ENCODE measurements at regions not wholly inside any gene's neighbourhood (a gene's known extent, or its start where the extent isn't known, plus 50 kb on each side); places are given as distances from the start of the nearest gene placed in this dataset.

- Histone ChIP-seq H3K27me3 (ENCODE audit: control insufficient read depth, extremely low read depth, insufficient read depth, low read length) (no peaks in the 10 kb centered on the region), H3K4me3 (ENCODE audit: control insufficient read depth in 2 of 3, extremely low read depth in 1 of 3, insufficient read depth in 2 of 3, low read depth in 1 of 3, low read length in 3 of 3) (peak overlapping the region; percentile 8 to 25 (median 19)), H2AFZ (ENCODE audit: control insufficient read depth, low read length) (peak overlapping the region; percentile 64), H3K9me1 (ENCODE audit: control insufficient read depth, extremely low read depth, insufficient read depth, low read length) (no peaks in the 10 kb centered on the region), H4K20me1 (ENCODE audit: control insufficient read depth, extremely low read depth, insufficient read depth, low read length) (no peaks in the 10 kb centered on the region), H3K27ac (ENCODE audit: control insufficient read depth, insufficient read depth, low read length) (peak overlapping the region; percentile 92), H3K9me3 (ENCODE audit: control insufficient read depth, low read depth, low read length) (no peaks in the 10 kb centered on the region), H3K9ac (ENCODE audit: control insufficient read depth, extremely low read depth, insufficient read depth, low read length) (peak overlapping the region; percentile 62), H3K36me3 (ENCODE audit: control insufficient read depth in 2 of 2, extremely low read depth in 1 of 2, insufficient read depth in 2 of 2, low read length in 2 of 2) (no peaks in the 10 kb centered on the region), H3K79me2 (ENCODE audit: control insufficient read depth, insufficient read depth, low read length) (no peaks in the 10 kb centered on the region), H3K4me1 (ENCODE audit: control insufficient read depth, extremely low read depth, insufficient read depth, low read length) (peaks cover 49% of the 10 kb centered on the region), H3K4me2 (ENCODE audit: control insufficient read depth, extremely low read depth, insufficient read depth, low read depth, low read length) (peak overlapping the region; percentile 71)
- dilution Hi-C loops (cut with MboI; ENCODE audit: extremely low pct_ligation_motif_present, low sequenced_read_pairs): no loop called here
- no peak for TF ChIP-seq EZH2 (IDR thresholded peaks at IDR 0.05; ENCODE audit: low read length)
- DNase-seq (ENCODE audit: low read depth, low spot score): peak; percentile 46
- peak; percentile 63 for FAIRE-seq
Observed at GRCh38 chr12:46493150-46493833, 120.7 kb upstream of the SLC38A2 start.

GRCh38 chr12:46492471-46493085 lies 120.0 kb upstream of the SLC38A2 start:
- H3K9me1 ChIP-seq (ENCODE audit: control insufficient read depth, extremely low read depth, insufficient read depth, low read length): no peaks in the 10 kb centered on the region
- peak overlapping the region; percentile 62 for H3K9ac ChIP-seq (ENCODE audit: control insufficient read depth, extremely low read depth, insufficient read depth, low read length)
- TF ChIP-seq EZH2 (IDR thresholded peaks at IDR 0.05; ENCODE audit: low read length): no peak
- no peak for TF ChIP-seq CTCF (optimal IDR thresholded peaks at IDR 0.05 in 1 of 3, IDR thresholded peaks at IDR 0.05 in 1 of 3, conservative IDR thresholded peaks at IDR 0.05 in 1 of 3; ENCODE audit: extremely low read depth in 1 of 3, insufficient read depth in 2 of 3, low read length in 3 of 3)
- dilution Hi-C loops (cut with MboI; ENCODE audit: extremely low pct_ligation_motif_present, low sequenced_read_pairs): no loop called here
- peak overlapping the region; percentile 92 for H3K27ac ChIP-seq (ENCODE audit: control insufficient read depth, insufficient read depth, low read length)
- H3K4me1 ChIP-seq (ENCODE audit: control insufficient read depth, extremely low read depth, insufficient read depth, low read length): peaks cover 49% of the 10 kb centered on the region
- no peaks in the 10 kb centered on the region for H3K27me3 ChIP-seq (ENCODE audit: control insufficient read depth, extremely low read depth, insufficient read depth, low read length)
- H3K4me2 ChIP-seq (ENCODE audit: control insufficient read depth, extremely low read depth, insufficient read depth, low read depth, low read length): peak overlapping the region; percentile 71
- H3K79me2 ChIP-seq (ENCODE audit: control insufficient read depth, insufficient read depth, low read length): no peaks in the 10 kb centered on the region
- H3K36me3 ChIP-seq (ENCODE audit: control insufficient read depth in 2 of 2, extremely low read depth in 1 of 2, insufficient read depth in 2 of 2, low read length in 2 of 2): no peaks in the 10 kb centered on the region
- FAIRE-seq (peak; percentile 88), DNase-seq (ENCODE audit: low read depth, low spot score) (peak; percentile 56)
- H2AFZ ChIP-seq (ENCODE audit: control insufficient read depth, low read length): peak overlapping the region; percentile 16
- no peaks in the 10 kb centered on the region for H3K9me3 ChIP-seq (ENCODE audit: control insufficient read depth, low read depth, low read length)
- H4K20me1 ChIP-seq (ENCODE audit: control insufficient read depth, extremely low read depth, insufficient read depth, low read length): no peaks in the 10 kb centered on the region
- H3K4me3 ChIP-seq (ENCODE audit: control insufficient read depth in 2 of 3, extremely low read depth in 1 of 3, insufficient read depth in 2 of 3, low read depth in 1 of 3, low read length in 3 of 3): peak overlapping the region in 1 of 3 experiments; percentile 3

Data from keratinocyte (primary cell).